ENCODE measurements at regions not wholly inside any gene's neighbourhood (a gene's known extent, or its start where the extent isn't known, plus 50 kb on each side); places are given as distances from the start of the nearest gene placed in this dataset.

- Histone ChIP-seq H3K9ac (ENCODE audit: low read depth in 1 of 3, low read length in 3 of 3) (no peak overlapping the region), H3K9me3 (ENCODE audit: control insufficient read depth in 3 of 3, low read length in 3 of 3) (peaks cover 0 to 4% (median 0%) of the 10 kb centered on the region in 3 donors), H3K4me1 (ENCODE audit: control insufficient read depth in 3 of 3, insufficient read depth in 3 of 3, low read length in 3 of 3) (peaks cover 0 to 7% (median 0%) of the 10 kb centered on the region in 3 donors), H3K4me3 (ENCODE audit: low read length in 3 of 3) (no peak overlapping the region), H3K36me3 (ENCODE audit: control insufficient read depth in 3 of 3, insufficient read depth in 3 of 3, low read length in 3 of 3) (no peaks in the 10 kb centered on the region), H3K27me3 (ENCODE audit: control insufficient read depth in 3 of 3, insufficient read depth in 3 of 3, low read length in 3 of 3) (no peaks in the 10 kb centered on the region), H3K27ac (ENCODE audit: low read depth, low read length) (no peak overlapping the region)
Observed at GRCh38 chr21:39029900-39030884, 153.1 kb downstream of the PSMG1 start.

GRCh38 chr21:39029086-39029755 is 154.0 kb downstream of the PSMG1 start:
- Histone ChIP-seq H3K9ac (ENCODE audit: low read depth in 1 of 3, low read length in 3 of 3) (no peak overlapping the region), H3K36me3 (ENCODE audit: control insufficient read depth in 3 of 3, insufficient read depth in 3 of 3, low read length in 3 of 3) (no peaks in the 10 kb centered on the region), H3K27me3 (ENCODE audit: control insufficient read depth in 3 of 3, insufficient read depth in 3 of 3, low read length in 3 of 3) (no peaks in the 10 kb centered on the region), H3K4me3 (ENCODE audit: low read length in 3 of 3) (no peak overlapping the region), H3K9me3 (ENCODE audit: control insufficient read depth in 3 of 3, low read length in 3 of 3) (peaks cover 0 to 4% (median 0%) of the 10 kb centered on the region in 3 donors), H3K27ac (ENCODE audit: low read depth, low read length) (no peak overlapping the region), H3K4me1 (ENCODE audit: control insufficient read depth in 3 of 3, insufficient read depth in 3 of 3, low read length in 3 of 3) (peaks cover 0 to 6% (median 0%) of the 10 kb centered on the region in 3 donors)

GRCh38 chr21:39025198-39025597 is 158.1 kb downstream of the PSMG1 start:
- no peak overlapping the region for H3K4me3 ChIP-seq (ENCODE audit: low read length in 3 of 3)
- no peak overlapping the region for H3K27ac ChIP-seq (ENCODE audit: low read depth, low read length)
- H3K9me3 ChIP-seq (ENCODE audit: control insufficient read depth in 3 of 3, low read length in 3 of 3): peaks cover 0 to 4% (median 0%) of the 10 kb centered on the region in 3 donors
- no peak overlapping the region for H3K9ac ChIP-seq (ENCODE audit: low read depth in 1 of 3, low read length in 3 of 3)
- no peaks in the 10 kb centered on the region for H3K27me3 ChIP-seq (ENCODE audit: control insufficient read depth in 3 of 3, insufficient read depth in 3 of 3, low read length in 3 of 3)
- H3K4me1 ChIP-seq (ENCODE audit: control insufficient read depth in 3 of 3, insufficient read depth in 3 of 3, low read length in 3 of 3): peaks cover 23 to 32% (median 28%) of the 10 kb centered on the region in 3 donors
- H3K36me3 ChIP-seq (ENCODE audit: control insufficient read depth in 3 of 3, insufficient read depth in 3 of 3, low read length in 3 of 3): no peaks in the 10 kb centered on the region

GRCh38 chr21:39024538-39024937 is 158.7 kb downstream of the PSMG1 start:
- H3K36me3 ChIP-seq (ENCODE audit: control insufficient read depth in 3 of 3, insufficient read depth in 3 of 3, low read length in 3 of 3): no peaks in the 10 kb centered on the region
- H3K9me3 ChIP-seq (ENCODE audit: control insufficient read depth in 3 of 3, low read length in 3 of 3): peaks cover 0 to 4% (median 0%) of the 10 kb centered on the region in 3 donors
- peaks cover 23 to 31% (median 28%) of the 10 kb centered on the region in 3 donors for H3K4me1 ChIP-seq (ENCODE audit: control insufficient read depth in 3 of 3, insufficient read depth in 3 of 3, low read length in 3 of 3)
- H3K27me3 ChIP-seq (ENCODE audit: control insufficient read depth in 3 of 3, insufficient read depth in 3 of 3, low read length in 3 of 3): no peaks in the 10 kb centered on the region
- no peak overlapping the region for H3K9ac ChIP-seq (ENCODE audit: low read depth in 1 of 3, low read length in 3 of 3)
- H3K27ac ChIP-seq (ENCODE audit: low read depth, low read length): no peak overlapping the region
- H3K4me3 ChIP-seq (ENCODE audit: low read length in 3 of 3): no peak overlapping the region

GRCh38 chr21:39022863-39023693 is 160.2 kb downstream of the PSMG1 start:
- H3K9me3 ChIP-seq (ENCODE audit: control insufficient read depth in 3 of 3, low read length in 3 of 3): peaks cover 0 to 4% (median 0%) of the 10 kb centered on the region in 3 donors
- H3K36me3 ChIP-seq (ENCODE audit: control insufficient read depth in 3 of 3, insufficient read depth in 3 of 3, low read length in 3 of 3): no peaks in the 10 kb centered on the region
- peak overlapping the region; percentile 70 for H3K27ac ChIP-seq (ENCODE audit: low read depth, low read length)
- H3K4me1 ChIP-seq (ENCODE audit: control insufficient read depth in 3 of 3, insufficient read depth in 3 of 3, low read length in 3 of 3): peaks cover 23 to 28% (median 28%) of the 10 kb centered on the region in 3 donors
- H3K27me3 ChIP-seq (ENCODE audit: control insufficient read depth in 3 of 3, insufficient read depth in 3 of 3, low read length in 3 of 3): no peaks in the 10 kb centered on the region
- H3K9ac ChIP-seq (ENCODE audit: low read depth in 1 of 3, low read length in 3 of 3): peak overlapping the region; percentile 5 to 85 (median 37)
- H3K4me3 ChIP-seq (ENCODE audit: low read length in 3 of 3): peak overlapping the region; percentile 25 to 61 (median 34)

GRCh38 chr21:39022466-39022862 is 160.8 kb downstream of the PSMG1 start:
- peak overlapping the region; percentile 70 for H3K27ac ChIP-seq (ENCODE audit: low read depth, low read length)
- no peaks in the 10 kb centered on the region for H3K9me3 ChIP-seq (ENCODE audit: control insufficient read depth in 3 of 3, low read length in 3 of 3)
- no peak overlapping the region for H3K4me3 ChIP-seq (ENCODE audit: low read length in 3 of 3)
- H3K9ac ChIP-seq (ENCODE audit: low read depth in 1 of 3, low read length in 3 of 3): peak overlapping the region; percentile 5 to 85 (median 37)
- H3K36me3 ChIP-seq (ENCODE audit: control insufficient read depth in 3 of 3, insufficient read depth in 3 of 3, low read length in 3 of 3): no peaks in the 10 kb centered on the region
- no peaks in the 10 kb centered on the region for H3K27me3 ChIP-seq (ENCODE audit: control insufficient read depth in 3 of 3, insufficient read depth in 3 of 3, low read length in 3 of 3)
- H3K4me1 ChIP-seq (ENCODE audit: control insufficient read depth in 3 of 3, insufficient read depth in 3 of 3, low read length in 3 of 3): peaks cover 23 to 28% (median 28%) of the 10 kb centered on the region in 3 donors

GRCh38 chr21:39022035-39022434 is 161.2 kb downstream of the PSMG1 start:
- H3K36me3 ChIP-seq (ENCODE audit: control insufficient read depth in 3 of 3, insufficient read depth in 3 of 3, low read length in 3 of 3): no peaks in the 10 kb centered on the region
- H3K9ac ChIP-seq (ENCODE audit: low read depth in 1 of 3, low read length in 3 of 3): peak overlapping the region in 1 of 3 donors; percentile 85
- H3K4me3 ChIP-seq (ENCODE audit: low read length in 3 of 3): no peak overlapping the region
- H3K4me1 ChIP-seq (ENCODE audit: control insufficient read depth in 3 of 3, insufficient read depth in 3 of 3, low read length in 3 of 3): peaks cover 23 to 28% (median 28%) of the 10 kb centered on the region in 3 donors
- peak overlapping the region; percentile 70 for H3K27ac ChIP-seq (ENCODE audit: low read depth, low read length)
- no peaks in the 10 kb centered on the region for H3K9me3 ChIP-seq (ENCODE audit: control insufficient read depth in 3 of 3, low read length in 3 of 3)
- H3K27me3 ChIP-seq (ENCODE audit: control insufficient read depth in 3 of 3, insufficient read depth in 3 of 3, low read length in 3 of 3): no peaks in the 10 kb centered on the region

- no peak overlapping the region for H3K4me3 ChIP-seq (ENCODE audit: low read length in 3 of 3)
- no peak overlapping the region for H3K27ac ChIP-seq (ENCODE audit: low read depth, low read length)
- H3K9ac ChIP-seq (ENCODE audit: low read depth in 1 of 3, low read length in 3 of 3): no peak overlapping the region
Observed at GRCh38 chr21:39021478-39021832, 161.8 kb downstream of the PSMG1 start.

GRCh38 chr21:39020751-39021477 is 162.3 kb downstream of the PSMG1 start:
- Histone ChIP-seq H3K27me3 (ENCODE audit: control insufficient read depth in 3 of 3, insufficient read depth in 3 of 3, low read length in 3 of 3) (no peaks in the 10 kb centered on the region), H3K9me3 (ENCODE audit: control insufficient read depth in 3 of 3, low read length in 3 of 3) (no peaks in the 10 kb centered on the region), H3K4me1 (ENCODE audit: control insufficient read depth in 3 of 3, insufficient read depth in 3 of 3, low read length in 3 of 3) (peaks cover 23 to 28% (median 28%) of the 10 kb centered on the region in 3 donors), H3K9ac (ENCODE audit: low read depth in 1 of 3, low read length in 3 of 3) (peak overlapping the region in 1 of 3 donors; percentile 40), H3K4me3 (ENCODE audit: low read length in 3 of 3) (no peak overlapping the region), H3K27ac (ENCODE audit: low read depth, low read length) (no peak overlapping the region), H3K36me3 (ENCODE audit: control insufficient read depth in 3 of 3, insufficient read depth in 3 of 3, low read length in 3 of 3) (no peaks in the 10 kb centered on the region)

More at GRCh38 chr21:39021478-39021832, 161.8 kb downstream of the PSMG1 start:
- peaks cover 23 to 28% (median 28%) of the 10 kb centered on the region in 3 donors for H3K4me1 ChIP-seq (ENCODE audit: control insufficient read depth in 3 of 3, insufficient read depth in 3 of 3, low read length in 3 of 3)
- no peaks in the 10 kb centered on the region for H3K27me3 ChIP-seq (ENCODE audit: control insufficient read depth in 3 of 3, insufficient read depth in 3 of 3, low read length in 3 of 3)
- no peaks in the 10 kb centered on the region for H3K36me3 ChIP-seq (ENCODE audit: control insufficient read depth in 3 of 3, insufficient read depth in 3 of 3, low read length in 3 of 3)
- no peaks in the 10 kb centered on the region for H3K9me3 ChIP-seq (ENCODE audit: control insufficient read depth in 3 of 3, low read length in 3 of 3)
